Mesenchymal stem cell (in vitro differentiated cells and primary cell): ENCODE measurements at regions not wholly inside any gene's neighbourhood (a gene's known extent, or its start where the extent isn't known, plus 50 kb on each side); places are given as distances from the start of the nearest gene placed in this dataset.

Experiments
- DNase-seq: peaks from one replicate; pipeline ENCODE4 v3.0.0-alpha.2; 2013
- H2AFZ ChIP-seq: one replicate; pipeline ENCODE4 v1.6.1; 2013; ENCODE audit warnings: low read depth, mild to moderate bottlenecking, control low read depth, inconsistent platforms, low read length, moderate library complexity
- H2AK5ac ChIP-seq: 2 replicates; pipeline ENCODE4 v1.6.1; 2013; ENCODE audit warnings: low read length, moderate library complexity, mild to moderate bottlenecking, inconsistent platforms; ENCODE audit not compliant: severe bottlenecking
- H2BK120ac ChIP-seq: one replicate; pipeline ENCODE4 v1.6.1; 2013; ENCODE audit warnings: low read depth, mild to moderate bottlenecking, inconsistent platforms, low read length, moderate library complexity
- H2BK12ac ChIP-seq, 2 experiments: one replicate each; pipeline ENCODE4 v1.6.1; 2013; ENCODE audit warnings: inconsistent platforms in 2 of 2, low read length in 2 of 2, mild to moderate bottlenecking in 2 of 2, moderate library complexity in 2 of 2, control low read depth in 1 of 2
- H2BK15ac ChIP-seq: one replicate; pipeline ENCODE4 v1.6.1; 2013; ENCODE audit warnings: mild to moderate bottlenecking, low read depth, inconsistent platforms; ENCODE audit not compliant: poor library complexity, severe bottlenecking
- H2BK5ac ChIP-seq: 2 replicates; pipeline ENCODE4 v1.6.1; 2013; ENCODE audit warnings: low read depth, mild to moderate bottlenecking, low read length, control low read depth, inconsistent platforms; ENCODE audit not compliant: poor library complexity, severe bottlenecking
- H3K14ac ChIP-seq, 2 experiments: one replicate each; pipeline ENCODE4 v1.6.1; 2013; ENCODE audit warnings: inconsistent platforms in 2 of 2, low read length in 2 of 2, control low read depth in 1 of 2, mild to moderate bottlenecking in 1 of 2, moderate library complexity in 1 of 2
- H3K18ac ChIP-seq, 2 experiments: one replicate each; pipeline ENCODE4 v1.6.1; 2013; ENCODE audit warnings: inconsistent platforms in 2 of 2, low read length in 2 of 2, control low read depth in 1 of 2, low read depth in 1 of 2, mild to moderate bottlenecking in 1 of 2
- H3K23ac ChIP-seq, 2 experiments: one replicate each; pipeline ENCODE4 v1.6.1; 2013; ENCODE audit warnings: inconsistent platforms in 2 of 2, low read length in 2 of 2, mild to moderate bottlenecking in 2 of 2, moderate library complexity in 2 of 2, control low read depth in 1 of 2
- H3K27ac ChIP-seq: 2 replicates; pipeline ENCODE4 v1.5.1; 2013; ENCODE audit warnings: mild to moderate bottlenecking, moderate library complexity, low read length, control low read depth, inconsistent platforms; ENCODE audit not compliant: poor library complexity, severe bottlenecking
- H3K27me3 ChIP-seq, 2 experiments: 2 replicates each; pipeline versions ENCODE4 v1.6.1 to v1.7.0; 2013; ENCODE audit warnings: low read length in 2 of 2, mild to moderate bottlenecking in 2 of 2, moderate library complexity in 2 of 2, control low read depth in 1 of 2, inconsistent platforms in 1 of 2; ENCODE audit not compliant: control insufficient read depth in 1 of 2, insufficient read depth in 1 of 2
- H3K36me3 ChIP-seq, 2 experiments: 2 replicates each; pipeline versions ENCODE4 v1.6.1 to v1.7.0; 2013; ENCODE audit warnings: low read length in 2 of 2, control low read depth in 1 of 2, inconsistent platforms in 1 of 2, low read depth in 1 of 2, mild to moderate bottlenecking in 1 of 2; ENCODE audit not compliant: insufficient read depth in 2 of 2, control insufficient read depth in 1 of 2
- H3K4ac ChIP-seq, 2 experiments: one replicate each; pipeline ENCODE4 v1.6.1; 2013; ENCODE audit warnings: inconsistent platforms in 2 of 2, low read length in 2 of 2, mild to moderate bottlenecking in 2 of 2, moderate library complexity in 2 of 2, control low read depth in 1 of 2, low read depth in 1 of 2
- H3K4me1 ChIP-seq: 2 replicates; pipeline ENCODE4 v1.6.1; 2013; ENCODE audit warnings: low read depth, low read length, control low read depth; ENCODE audit not compliant: control insufficient read depth, insufficient read depth
- H3K4me2 ChIP-seq: 2 replicates; pipeline ENCODE4 v1.6.1; 2013; ENCODE audit warnings: low read length, mild to moderate bottlenecking, inconsistent platforms; ENCODE audit not compliant: poor library complexity, severe bottlenecking
- H3K4me3 ChIP-seq, 2 experiments: 2 replicates each; pipeline versions ENCODE4 v1.5.1 to v1.7.0; 2013; ENCODE audit warnings: low read length in 2 of 2, mild to moderate bottlenecking in 2 of 2, control low read depth in 1 of 2, low read depth in 1 of 2; ENCODE audit not compliant: insufficient read depth in 1 of 2
- H3K79me1 ChIP-seq: replicated peaks from 2 replicates; pipeline ENCODE4 v1.6.1; 2013; ENCODE audit warnings: mild to moderate bottlenecking, control low read depth, low read length, inconsistent platforms; ENCODE audit not compliant: poor library complexity, severe bottlenecking
- H3K9ac ChIP-seq: 2 replicates; pipeline ENCODE4 v1.7.0; 2013; ENCODE audit warnings: mild to moderate bottlenecking, low read length, moderate library complexity
- H3K9me3 ChIP-seq: 2 replicates; pipeline ENCODE4 v1.7.0; 2013; ENCODE audit warnings: mild to moderate bottlenecking, low read length; ENCODE audit not compliant: control insufficient read depth
- H4K8ac ChIP-seq: one replicate; pipeline ENCODE4 v1.6.1; 2013; ENCODE audit warnings: inconsistent platforms, mild to moderate bottlenecking, low read length, moderate library complexity
- H4K91ac ChIP-seq: one replicate; pipeline ENCODE4 v1.6.1; 2013; ENCODE audit warnings: mild to moderate bottlenecking, low read length, inconsistent platforms
- WGBS: methylation state at CpG from one replicate; pipeline ENCODE4 v1.1.7; 2013; ENCODE audit warnings: mixed read lengths; 5-methylcytosine and 5-hydroxymethylcytosine counted together

- no peak overlapping the region for H4K8ac ChIP-seq
- H3K27me3 ChIP-seq = no peaks in the 10 kb centered on the region
- no peaks in the 10 kb centered on the region for H3K36me3 ChIP-seq
- H3K4me2 ChIP-seq = no peak overlapping the region
- no peak overlapping the region for H2BK120ac ChIP-seq
- no peak overlapping the region for H2BK15ac ChIP-seq
- no peak overlapping the region for H3K4ac ChIP-seq
- H2BK5ac ChIP-seq = no peak overlapping the region
- H3K4me3 ChIP-seq = no peak overlapping the region
- no peak overlapping the region for H3K18ac ChIP-seq
- WGBS = 100% methylated on average over 2 of the region's 3 CpGs
- peaks cover 6% of the 10 kb centered on the region for H3K4me1 ChIP-seq
- no peaks in the 10 kb centered on the region for H3K9me3 ChIP-seq
- H4K91ac ChIP-seq = no peak overlapping the region
- no peak overlapping the region for H3K23ac ChIP-seq
- DNase-seq = no peak
- H3K9ac ChIP-seq = no peak overlapping the region
- no peak overlapping the region for H3K27ac ChIP-seq
- no peaks in the 10 kb centered on the region for H3K79me1 ChIP-seq
- H3K14ac ChIP-seq = no peak overlapping the region
- no peak overlapping the region for H2AFZ ChIP-seq
- H2BK12ac ChIP-seq = no peak overlapping the region
- no peak overlapping the region for H2AK5ac ChIP-seq
Measured at GRCh38 chr13:85265296-85265695, 533.9 kb downstream of the SLITRK6 start.

- no peaks in the 10 kb centered on the region for H3K9me3 ChIP-seq
- no peak overlapping the region for H2BK15ac ChIP-seq
- H3K18ac ChIP-seq = no peak overlapping the region
- no peak overlapping the region for H2BK12ac ChIP-seq
- DNase-seq = no peak
- H3K27me3 ChIP-seq = no peaks in the 10 kb centered on the region
- peaks cover 6% of the 10 kb centered on the region for H3K4me1 ChIP-seq
- H4K91ac ChIP-seq = no peak overlapping the region
- no CpG with 5 or more reads among the region's 2 CpGs for WGBS
- H4K8ac ChIP-seq = no peak overlapping the region
- H3K23ac ChIP-seq = no peak overlapping the region
- H3K4me2 ChIP-seq = no peak overlapping the region
- H3K27ac ChIP-seq = no peak overlapping the region
- no peak overlapping the region for H2BK120ac ChIP-seq
- H3K79me1 ChIP-seq = no peaks in the 10 kb centered on the region
- no peaks in the 10 kb centered on the region for H3K36me3 ChIP-seq
- no peak overlapping the region for H3K4me3 ChIP-seq
- H2AK5ac ChIP-seq = no peak overlapping the region
- no peak overlapping the region for H2AFZ ChIP-seq
- H2BK5ac ChIP-seq = no peak overlapping the region
- H3K14ac ChIP-seq = no peak overlapping the region
- no peak overlapping the region for H3K4ac ChIP-seq
- no peak overlapping the region for H3K9ac ChIP-seq
Measured at GRCh38 chr13:85262499-85262898, 536.7 kb downstream of the SLITRK6 start.

GRCh38 chr13:85261757-85262346 is 537.4 kb downstream of the SLITRK6 start:
- no peak overlapping the region for H2BK15ac ChIP-seq
- H4K8ac ChIP-seq = no peak overlapping the region
- no peaks in the 10 kb centered on the region for H3K27me3 ChIP-seq
- H2AK5ac ChIP-seq = no peak overlapping the region
- H2BK12ac ChIP-seq = no peak overlapping the region
- peak; percentile 33 for DNase-seq
- no peak overlapping the region for H2BK5ac ChIP-seq
- no peak overlapping the region for H4K91ac ChIP-seq
- H2AFZ ChIP-seq = no peak overlapping the region
- H3K23ac ChIP-seq = no peak overlapping the region
- H3K18ac ChIP-seq = no peak overlapping the region
- no peaks in the 10 kb centered on the region for H3K9me3 ChIP-seq
- H3K79me1 ChIP-seq = no peaks in the 10 kb centered on the region
- H3K4me3 ChIP-seq = no peak overlapping the region
- H3K4ac ChIP-seq = no peak overlapping the region
- H3K36me3 ChIP-seq = no peaks in the 10 kb centered on the region
- no peak overlapping the region for H2BK120ac ChIP-seq
- H3K9ac ChIP-seq = no peak overlapping the region
- H3K14ac ChIP-seq = no peak overlapping the region
- H3K4me2 ChIP-seq = no peak overlapping the region
- no CpG with 5 or more reads among the region's 1 CpG for WGBS
- H3K27ac ChIP-seq = no peak overlapping the region
- H3K4me1 ChIP-seq = peaks cover 6% of the 10 kb centered on the region

GRCh38 chr13:85260896-85261295 is 538.3 kb downstream of the SLITRK6 start:
- H4K8ac ChIP-seq = no peak overlapping the region

More at GRCh38 chr13:85260896-85261295, 538.3 kb downstream of the SLITRK6 start:
- 86% methylated on average over 1 of the region's 1 CpG for WGBS
- Histone ChIP-seq H3K4me2 (no peak overlapping the region), H3K4ac (no peak overlapping the region), H3K18ac (no peak overlapping the region), H3K79me1 (no peaks in the 10 kb centered on the region), H3K9me3 (no peaks in the 10 kb centered on the region), H2AFZ (no peak overlapping the region), H3K36me3 (no peaks in the 10 kb centered on the region), H3K27me3 (no peaks in the 10 kb centered on the region), H2BK5ac (no peak overlapping the region), H3K4me3 (no peak overlapping the region), H2AK5ac (no peak overlapping the region), H2BK120ac (no peak overlapping the region), H3K14ac (no peak overlapping the region), H3K27ac (no peak overlapping the region), H3K4me1 (no peaks in the 10 kb centered on the region), H2BK15ac (no peak overlapping the region), H2BK12ac (no peak overlapping the region), H4K91ac (no peak overlapping the region), H3K9ac (no peak overlapping the region), H3K23ac (no peak overlapping the region)
- no peak for DNase-seq
